ENCODE measurements at regions not wholly inside any gene's neighbourhood (a gene's known extent, or its start where the extent isn't known, plus 50 kb on each side); places are given as distances from the start of the nearest gene placed in this dataset.

DNA sequence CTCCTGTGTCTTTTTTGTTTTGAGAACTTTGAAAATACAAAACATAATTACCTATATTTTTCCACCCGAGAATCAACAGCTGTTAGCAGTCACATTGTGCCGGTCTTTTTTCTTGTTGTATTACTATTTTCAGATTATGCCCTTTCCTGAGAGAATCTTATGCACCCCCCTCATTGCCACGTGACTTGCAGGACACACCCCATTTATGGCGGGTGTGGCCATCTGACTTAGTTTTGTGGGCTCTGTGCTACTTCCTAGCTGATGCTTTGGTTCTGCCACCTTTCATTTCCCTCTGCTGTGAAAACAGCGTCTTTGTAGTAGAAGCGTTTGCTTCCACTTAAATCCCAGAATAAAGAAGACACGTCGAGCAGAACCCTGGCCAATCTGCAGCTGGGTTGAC is 82.8 kb upstream of the SOX13 start:
- TF ChIP-seq POLR2A (IDR thresholded peaks at IDR 0.05) (no peak), EP300 (IDR thresholded peaks at IDR 0.05) (no peak)
